ENCODE measurements at regions not wholly inside any gene's neighbourhood (a gene's known extent, or its start where the extent isn't known, plus 50 kb on each side); places are given as distances from the start of the nearest gene placed in this dataset.

- no peaks in the 10 kb centered on the region for H3K27me3 Mint-ChIP-seq
- H3K27ac Mint-ChIP-seq: no peak overlapping the region
- H3K4me3 Mint-ChIP-seq: no peak overlapping the region
- H3K36me3 Mint-ChIP-seq: no peaks in the 10 kb centered on the region
- no peaks in the 10 kb centered on the region for H3K4me1 Mint-ChIP-seq
- peaks cover 13% of the 10 kb centered on the region for H3K9me3 Mint-ChIP-seq
Measured at GRCh38 chr3:117534138-117534537, 824.6 kb downstream of the TUSC7 start.

DNA sequence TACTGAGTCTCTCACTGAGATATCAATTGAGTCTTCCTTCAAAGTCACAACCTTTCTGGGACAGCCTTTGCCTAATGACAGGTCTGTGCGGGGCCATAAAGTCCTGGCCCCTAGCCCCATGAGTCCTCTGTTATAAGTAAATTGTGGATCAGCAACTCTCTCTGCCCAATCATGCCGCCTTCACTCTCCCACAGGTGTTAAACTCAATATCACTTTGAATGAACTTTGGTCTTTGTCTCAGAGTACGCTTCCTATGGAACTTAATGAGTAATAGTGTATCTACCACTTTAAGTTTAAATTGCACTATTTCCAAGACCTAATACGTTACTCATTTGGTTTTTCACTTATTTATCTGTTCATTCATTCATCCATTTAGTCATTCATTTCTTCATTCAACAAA is 826.4 kb downstream of the TUSC7 start:
- H3K9me3 Mint-ChIP-seq: peaks cover 6% of the 10 kb centered on the region
- H3K4me1 Mint-ChIP-seq: no peaks in the 10 kb centered on the region
- no peak overlapping the region for H3K27ac Mint-ChIP-seq
- no peaks in the 10 kb centered on the region for H3K36me3 Mint-ChIP-seq
- no peak overlapping the region for H3K4me3 Mint-ChIP-seq
- H3K27me3 Mint-ChIP-seq: no peaks in the 10 kb centered on the region

DNA sequence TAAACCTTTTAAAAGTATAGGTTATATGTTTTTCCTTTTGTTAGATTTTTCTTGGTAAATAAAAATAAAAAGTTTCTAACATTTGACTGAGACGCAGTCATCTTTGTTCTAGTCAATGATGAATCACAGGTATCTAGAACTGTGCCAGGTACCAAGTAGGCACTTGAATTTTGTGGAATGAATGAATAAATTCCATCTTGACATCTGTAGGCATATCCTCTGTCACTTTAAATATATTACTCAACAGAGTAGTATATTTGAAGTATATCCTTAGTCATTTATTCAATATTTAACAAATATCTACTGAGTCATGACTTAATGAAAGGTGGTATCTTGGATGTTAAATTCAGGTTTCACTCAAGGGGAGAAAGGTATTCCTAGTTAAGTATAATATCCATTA is 828.4 kb downstream of the TUSC7 start:
- Mint-ChIP-seq H3K9me3 (peaks cover 6% of the 10 kb centered on the region), H3K27ac (no peak overlapping the region), H3K4me1 (no peaks in the 10 kb centered on the region), H3K4me3 (no peak overlapping the region), H3K27me3 (no peaks in the 10 kb centered on the region), H3K36me3 (no peaks in the 10 kb centered on the region)

DNA sequence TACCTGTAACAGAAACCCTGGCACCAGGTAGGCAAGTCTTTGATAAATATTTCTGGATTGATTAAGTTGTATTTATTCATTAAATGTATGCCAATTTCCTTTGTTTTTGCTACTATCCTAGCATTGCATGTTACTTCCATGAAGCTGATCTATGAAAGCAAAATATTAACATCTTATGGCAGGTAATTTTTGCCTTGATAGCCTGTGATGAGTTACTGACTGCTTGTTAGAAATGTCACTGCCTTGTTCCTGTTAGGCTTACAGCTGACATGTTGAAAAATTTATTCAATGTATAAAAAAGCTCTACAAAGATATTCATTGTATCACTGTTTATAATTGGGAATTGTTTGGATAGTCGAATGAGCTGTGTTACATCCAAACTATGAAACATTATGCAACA is 830.1 kb downstream of the TUSC7 start:
- Mint-ChIP-seq H3K4me1 (no peaks in the 10 kb centered on the region), H3K36me3 (no peaks in the 10 kb centered on the region)

DNA sequence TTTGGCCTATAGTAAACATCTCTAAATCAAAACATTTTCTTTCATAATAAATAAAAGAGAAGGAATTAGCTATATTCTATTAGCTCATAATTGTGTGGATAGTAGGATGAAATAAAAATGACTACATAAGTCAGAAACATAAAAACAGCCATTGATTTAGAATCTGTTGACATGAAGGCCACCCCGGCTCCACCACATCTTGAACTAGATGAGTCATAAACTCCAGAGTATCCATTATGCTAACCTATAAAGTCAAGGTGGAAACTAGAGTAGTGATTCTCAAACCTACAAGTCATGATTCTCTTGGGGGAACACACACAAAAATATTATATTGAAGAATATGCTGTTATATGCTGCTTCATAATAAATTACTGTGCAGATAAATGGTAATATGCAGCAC is 831.0 kb downstream of the TUSC7 start:
- Mint-ChIP-seq H3K36me3 (no peaks in the 10 kb centered on the region), H3K4me1 (no peaks in the 10 kb centered on the region), H3K9me3 (peaks cover 6% of the 10 kb centered on the region), H3K27ac (no peak overlapping the region), H3K4me3 (no peak overlapping the region), H3K27me3 (no peaks in the 10 kb centered on the region)

More for the DNA sequence above, 830.1 kb downstream of the TUSC7 start:
- peaks cover 6% of the 10 kb centered on the region for H3K9me3 Mint-ChIP-seq
- no peaks in the 10 kb centered on the region for H3K27me3 Mint-ChIP-seq
- H3K4me3 Mint-ChIP-seq: no peak overlapping the region
- H3K27ac Mint-ChIP-seq: no peak overlapping the region

DNA sequence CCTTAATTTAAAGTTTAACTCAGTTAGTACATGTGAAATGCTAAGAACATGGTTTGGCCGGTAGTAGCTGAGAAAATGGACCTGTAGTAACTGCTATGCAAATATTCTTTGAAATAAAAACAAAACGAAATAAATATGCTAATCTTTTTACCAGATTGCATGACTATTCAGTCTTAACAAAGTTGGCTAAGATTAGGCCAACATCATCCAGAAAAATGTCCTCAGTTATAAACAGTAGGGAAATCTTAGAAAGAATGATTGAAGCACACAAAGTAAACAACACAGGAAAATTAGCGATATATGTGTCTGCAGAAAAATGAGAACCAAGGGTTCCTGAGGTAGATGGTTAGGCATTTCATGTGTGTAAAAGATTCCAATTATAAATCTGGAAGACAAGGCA is 832.1 kb downstream of the TUSC7 start:
- Mint-ChIP-seq H3K27me3 (no peaks in the 10 kb centered on the region), H3K27ac (no peak overlapping the region), H3K36me3 (no peaks in the 10 kb centered on the region)

DNA sequence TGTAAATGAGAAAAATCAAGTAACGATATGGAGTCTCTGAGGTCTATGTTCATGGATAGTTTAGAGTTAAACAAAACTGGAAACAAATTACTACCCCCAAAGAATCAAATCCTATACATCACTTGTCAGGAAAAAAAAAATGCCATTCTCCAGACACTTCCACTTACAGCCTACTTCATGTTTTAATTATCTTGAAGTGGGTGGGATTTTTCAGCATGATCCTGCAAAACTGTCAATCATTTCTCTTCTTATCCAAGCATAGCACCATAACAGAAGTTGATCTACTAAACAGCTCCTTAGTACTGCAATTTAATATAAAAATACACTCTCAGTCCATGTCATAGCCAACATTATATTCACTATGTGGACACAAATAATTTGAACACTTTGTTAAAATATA is 833.9 kb downstream of the TUSC7 start:
- Mint-ChIP-seq H3K27me3 (no peaks in the 10 kb centered on the region), H3K4me3 (no peak overlapping the region), H3K27ac (no peak overlapping the region), H3K9me3 (no peaks in the 10 kb centered on the region), H3K36me3 (no peaks in the 10 kb centered on the region), H3K4me1 (no peaks in the 10 kb centered on the region)

More for the DNA sequence above, 832.1 kb downstream of the TUSC7 start:
- Mint-ChIP-seq H3K4me1 (no peaks in the 10 kb centered on the region), H3K9me3 (no peaks in the 10 kb centered on the region), H3K4me3 (no peak overlapping the region)

DNA sequence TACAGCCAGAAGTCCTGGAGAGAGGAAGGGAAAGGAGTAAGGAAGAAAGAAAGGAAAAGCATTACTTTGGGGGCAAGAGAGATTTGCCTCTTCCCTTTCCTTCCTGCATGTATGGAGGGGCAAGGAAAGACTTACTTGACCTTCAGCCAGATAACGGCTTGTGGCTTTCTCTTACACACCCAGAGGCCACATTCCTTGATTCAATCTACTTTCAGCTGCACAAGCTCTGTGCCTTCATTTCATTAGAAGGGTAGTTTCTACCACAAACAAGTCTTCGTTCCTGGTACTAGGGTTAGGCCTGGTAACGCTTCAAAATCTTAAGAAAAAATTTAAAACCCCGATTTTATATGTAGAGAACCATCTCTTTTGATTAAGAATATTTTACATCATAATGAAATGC is 835.9 kb downstream of the TUSC7 start:
- no peak overlapping the region for H3K27ac Mint-ChIP-seq
- H3K4me3 Mint-ChIP-seq: no peak overlapping the region
- no peaks in the 10 kb centered on the region for H3K4me1 Mint-ChIP-seq
- no peaks in the 10 kb centered on the region for H3K36me3 Mint-ChIP-seq
- H3K27me3 Mint-ChIP-seq: no peaks in the 10 kb centered on the region
- H3K9me3 Mint-ChIP-seq: no peaks in the 10 kb centered on the region

DNA sequence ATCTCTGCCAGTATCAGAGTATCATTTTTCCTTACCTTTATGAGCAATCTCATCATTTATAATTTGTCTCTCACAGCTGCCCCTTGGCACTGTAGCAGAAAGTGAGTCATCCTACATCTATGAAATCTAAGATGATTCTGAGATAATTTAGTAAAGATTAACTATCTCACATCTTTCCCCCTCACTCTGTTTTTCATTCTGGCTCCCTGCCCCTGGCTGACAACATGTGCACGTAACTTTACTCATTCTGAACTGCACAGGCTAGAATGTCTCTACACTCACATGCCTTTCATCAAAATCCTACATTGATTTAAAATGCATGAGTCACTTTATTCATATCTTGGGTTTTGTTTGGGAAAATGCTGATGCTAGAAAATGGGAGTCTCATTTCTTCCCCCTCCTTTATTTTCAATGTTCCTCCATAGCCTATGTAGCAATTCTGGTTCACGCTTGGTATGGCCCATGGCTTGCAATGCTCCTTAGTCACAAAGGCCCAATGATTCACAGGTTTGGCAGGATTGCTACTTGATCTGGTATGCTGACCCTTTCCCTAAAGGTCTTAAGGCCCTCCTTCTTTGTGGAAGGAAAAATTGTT is 838.5 kb downstream of the TUSC7 start:
- Mint-ChIP-seq H3K36me3 (no peaks in the 10 kb centered on the region), H3K4me3 (no peak overlapping the region)

GRCh38 chr3:117548600-117548999 is 839.0 kb downstream of the TUSC7 start:
- Mint-ChIP-seq H3K27me3 (no peaks in the 10 kb centered on the region), H3K4me3 (no peak overlapping the region), H3K36me3 (no peaks in the 10 kb centered on the region), H3K27ac (no peak overlapping the region), H3K4me1 (no peaks in the 10 kb centered on the region), H3K9me3 (peaks cover 7% of the 10 kb centered on the region)

More for the DNA sequence above, 838.5 kb downstream of the TUSC7 start:
- H3K9me3 Mint-ChIP-seq: peaks cover 7% of the 10 kb centered on the region
- no peaks in the 10 kb centered on the region for H3K4me1 Mint-ChIP-seq
- no peaks in the 10 kb centered on the region for H3K27me3 Mint-ChIP-seq
- no peak overlapping the region for H3K27ac Mint-ChIP-seq

- H3K27ac Mint-ChIP-seq: no peak overlapping the region
- no peaks in the 10 kb centered on the region for H3K36me3 Mint-ChIP-seq
- no peak overlapping the region for H3K4me3 Mint-ChIP-seq
- no peaks in the 10 kb centered on the region for H3K4me1 Mint-ChIP-seq
- H3K27me3 Mint-ChIP-seq: no peaks in the 10 kb centered on the region
- H3K9me3 Mint-ChIP-seq: peaks cover 7% of the 10 kb centered on the region
Measured at GRCh38 chr3:117549716-117550115, 840.1 kb downstream of the TUSC7 start.

DNA sequence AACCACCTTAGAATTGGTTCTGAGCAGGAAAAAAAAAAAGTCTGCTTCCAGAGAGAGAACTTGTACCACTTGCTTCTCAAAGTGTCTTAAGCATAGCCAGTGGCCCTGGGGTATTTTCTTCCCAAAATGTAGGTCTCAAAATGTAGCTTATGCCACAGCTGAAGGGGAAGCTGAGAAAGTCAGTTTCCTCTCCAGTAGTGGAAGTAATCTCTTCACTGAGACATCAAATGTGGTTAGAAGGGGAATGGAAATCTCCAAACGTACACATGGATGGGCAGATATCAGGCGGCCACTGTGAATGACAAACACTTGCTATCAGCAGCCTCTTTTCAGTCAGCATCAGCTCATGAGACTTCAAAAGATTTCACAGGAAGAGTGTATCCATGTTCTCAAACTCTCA is 841.2 kb downstream of the TUSC7 start:
- Mint-ChIP-seq H3K27me3 (no peaks in the 10 kb centered on the region), H3K36me3 (no peaks in the 10 kb centered on the region), H3K4me1 (no peaks in the 10 kb centered on the region), H3K27ac (no peak overlapping the region), H3K4me3 (no peak overlapping the region), H3K9me3 (peaks cover 7% of the 10 kb centered on the region)

DNA sequence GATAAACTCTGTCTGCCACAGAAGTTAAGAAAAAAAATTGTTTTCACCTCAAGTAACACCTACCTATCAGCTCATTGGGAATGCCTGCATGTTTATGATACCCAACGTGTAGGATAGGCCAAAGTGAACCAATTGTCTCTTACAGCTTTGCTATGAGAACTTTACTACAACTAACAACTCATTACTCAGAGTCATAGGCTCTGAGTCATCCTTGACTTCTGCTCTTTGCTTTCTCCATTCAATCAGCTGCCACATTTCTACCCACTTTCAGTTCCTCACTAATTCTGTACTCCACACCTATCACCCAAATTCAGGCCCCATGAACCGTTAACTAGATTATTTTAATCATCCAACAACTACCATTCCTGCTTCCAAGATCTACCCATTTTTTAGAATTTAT is 843.9 kb downstream of the TUSC7 start:
- Mint-ChIP-seq H3K9me3 (peaks cover 14% of the 10 kb centered on the region), H3K36me3 (no peaks in the 10 kb centered on the region), H3K27ac (no peak overlapping the region), H3K27me3 (no peaks in the 10 kb centered on the region), H3K4me3 (no peak overlapping the region), H3K4me1 (no peaks in the 10 kb centered on the region)

DNA sequence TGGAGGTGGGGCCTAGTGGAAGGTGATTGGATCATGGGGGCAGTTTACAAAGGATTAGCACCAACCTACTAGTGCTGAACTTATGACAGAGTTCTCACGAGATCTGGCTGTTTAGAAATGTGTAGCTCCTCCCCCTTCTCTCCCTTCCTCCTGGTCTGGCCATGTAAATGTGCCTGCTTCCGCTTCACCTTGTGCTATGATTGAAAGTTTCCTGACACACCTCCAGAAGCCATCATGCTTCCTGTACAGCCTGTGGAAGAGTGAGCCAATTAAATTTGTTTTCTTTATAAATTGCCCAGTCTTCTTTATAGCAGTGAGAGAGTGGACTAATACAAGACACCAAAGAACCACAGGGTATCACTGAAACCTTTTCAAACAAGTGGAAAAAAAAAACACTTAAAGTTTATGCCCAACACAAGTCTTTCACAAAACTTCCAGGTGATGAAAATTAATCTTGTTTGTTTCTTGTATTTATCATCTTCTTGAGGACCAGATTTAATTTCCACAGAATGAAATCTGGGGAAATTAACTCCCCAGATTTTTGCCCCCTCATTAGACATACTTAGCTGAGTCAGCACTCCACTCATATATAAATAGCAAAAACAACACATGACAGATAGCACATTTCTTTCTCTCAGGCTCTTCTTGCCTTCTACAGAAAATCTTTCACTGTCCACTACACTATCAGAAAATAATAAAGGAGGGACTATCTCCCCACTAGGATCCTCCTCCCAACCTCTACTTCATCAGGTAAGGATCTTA is 847.2 kb downstream of the TUSC7 start:
- H3K9me3 Mint-ChIP-seq: peaks cover 24% of the 10 kb centered on the region
- no peaks in the 10 kb centered on the region for H3K27me3 Mint-ChIP-seq
- no peak overlapping the region for H3K27ac Mint-ChIP-seq
- no peak overlapping the region for H3K4me3 Mint-ChIP-seq
- no peaks in the 10 kb centered on the region for H3K4me1 Mint-ChIP-seq
- no peaks in the 10 kb centered on the region for H3K36me3 Mint-ChIP-seq

DNA sequence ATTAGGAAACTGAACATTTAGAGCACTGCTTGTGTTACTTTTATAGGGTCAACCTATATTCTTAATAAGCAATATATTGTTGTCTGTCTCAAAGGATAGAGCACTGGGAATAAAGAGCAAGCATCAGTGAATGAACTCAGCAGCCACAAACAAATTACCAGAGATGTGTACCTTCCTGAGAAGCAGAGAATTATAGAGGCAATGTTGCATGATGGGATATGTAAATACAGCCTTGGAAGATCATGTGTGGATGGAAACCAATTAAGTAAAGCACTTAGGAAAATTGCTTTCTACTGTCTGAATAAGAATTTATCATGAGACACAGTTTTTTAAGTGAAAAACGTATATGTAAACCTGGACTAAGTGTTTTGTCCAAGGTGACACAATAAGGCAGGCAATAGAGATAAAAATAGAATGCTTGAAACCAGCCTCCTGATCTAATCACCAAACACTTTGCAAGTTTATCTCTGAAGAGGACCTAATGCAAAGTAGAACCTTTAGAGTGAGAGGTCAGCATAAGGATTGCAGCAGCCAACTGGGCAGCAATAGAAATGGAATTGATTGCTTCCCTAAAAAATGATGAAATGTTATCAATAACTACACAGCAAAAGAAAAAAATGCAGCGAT is 848.0 kb downstream of the TUSC7 start:
- Mint-ChIP-seq H3K36me3 (no peaks in the 10 kb centered on the region), H3K9me3 (peaks cover 18% of the 10 kb centered on the region), H3K27me3 (no peaks in the 10 kb centered on the region), H3K27ac (no peak overlapping the region), H3K4me3 (no peak overlapping the region), H3K4me1 (no peaks in the 10 kb centered on the region)

- H3K4me1 Mint-ChIP-seq: no peaks in the 10 kb centered on the region
- H3K36me3 Mint-ChIP-seq: no peaks in the 10 kb centered on the region
- no peak overlapping the region for H3K27ac Mint-ChIP-seq
Measured at GRCh38 chr3:117558681-117559080, 849.1 kb downstream of the TUSC7 start.

More at GRCh38 chr3:117558681-117559080, 849.1 kb downstream of the TUSC7 start:
- H3K4me3 Mint-ChIP-seq: no peak overlapping the region
- no peaks in the 10 kb centered on the region for H3K27me3 Mint-ChIP-seq
- peaks cover 23% of the 10 kb centered on the region for H3K9me3 Mint-ChIP-seq
